Activated naive CD4-positive, alpha-beta T cell treated with anti-CD3 and anti-CD28 coated beads, Interleukin-2, amount 50 U/mL, for 72 hours (primary cell): ENCODE measurements at regions not wholly inside any gene's neighbourhood (a gene's known extent, or its start where the extent isn't known, plus 50 kb on each side); places are given as distances from the start of the nearest gene placed in this dataset.

Experiments used
- ATAC-seq, 2 donors: fragments of 150-1000 bp; cut with Tn5 transposase; 2 replicates each; pipeline ENCODE4 v1.10.0; 2021; ENCODE audit warnings: mild to moderate bottlenecking in 2 of 2, moderate library complexity in 2 of 2
- DNase-seq, 2 donors: peaks; one replicate each; pipeline ENCODE4 v3.0.0; 2021 to 2022; ENCODE audit warnings: low spot score in 2 of 2
- H3K27ac Mint-ChIP-seq, 2 donors: one replicate each; pipeline ENCODE4 v1.8.0; 2022; ENCODE audit warnings: mild to moderate bottlenecking in 2 of 2, mixed read lengths in 2 of 2
- H3K36me3 Mint-ChIP-seq, 2 donors: one replicate each; pipeline ENCODE4 v1.8.0; 2022; ENCODE audit warnings: mixed read lengths in 2 of 2
- H3K9me3 Mint-ChIP-seq, 2 donors: one replicate each; pipeline ENCODE4 v1.8.0; 2022; ENCODE audit warnings: mixed read lengths in 2 of 2

- no peak for ATAC-seq
Observed at GRCh38 chr4:180558427-180558826, 1684.8 kb upstream of the TENM3 start.

GRCh38 chr4:180560896-180561295 is 1682.3 kb upstream of the TENM3 start:
- Mint-ChIP-seq H3K27ac (no peak overlapping the region), H3K9me3 (no peaks in the 10 kb centered on the region), H3K36me3 (no peaks in the 10 kb centered on the region)
- DNase-seq (no peak), ATAC-seq (no peak)

More at GRCh38 chr4:180558427-180558826, 1684.8 kb upstream of the TENM3 start:
- H3K9me3 Mint-ChIP-seq, result no peaks in the 10 kb centered on the region
- no peak overlapping the region for H3K27ac Mint-ChIP-seq
- peaks cover 0 to 4% of the 10 kb centered on the region in 2 donors for H3K36me3 Mint-ChIP-seq
- no peak for DNase-seq

- no peaks in the 10 kb centered on the region for H3K36me3 Mint-ChIP-seq
- no peak for DNase-seq
- no peak for ATAC-seq
- peaks cover 0 to 11% of the 10 kb centered on the region in 2 donors for H3K9me3 Mint-ChIP-seq
- no peak overlapping the region for H3K27ac Mint-ChIP-seq
Observed at GRCh38 chr4:180564026-180564425, 1679.2 kb upstream of the TENM3 start.

GRCh38 chr4:180564448-180564847 is 1678.8 kb upstream of the TENM3 start:
- ATAC-seq, result no peak
- peaks cover 0 to 11% of the 10 kb centered on the region in 2 donors for H3K9me3 Mint-ChIP-seq
- H3K36me3 Mint-ChIP-seq, result no peaks in the 10 kb centered on the region
- no peak for DNase-seq
- no peak overlapping the region for H3K27ac Mint-ChIP-seq

GRCh38 chr4:180565856-180566431 is 1677.3 kb upstream of the TENM3 start:
- ATAC-seq (no peak), DNase-seq (no peak)
- Mint-ChIP-seq H3K36me3 (peaks cover 0 to 3% of the 10 kb centered on the region in 2 donors), H3K9me3 (peaks cover 3 to 15% of the 10 kb centered on the region in 2 donors), H3K27ac (no peak overlapping the region)

- peaks cover 5 to 16% of the 10 kb centered on the region in 2 donors for H3K9me3 Mint-ChIP-seq
- DNase-seq (no peak), ATAC-seq (no peak)
- no peak overlapping the region for H3K27ac Mint-ChIP-seq
- peaks cover 0 to 5% of the 10 kb centered on the region in 2 donors for H3K36me3 Mint-ChIP-seq
Observed at GRCh38 chr4:180566492-180566891, 1676.7 kb upstream of the TENM3 start.

GRCh38 chr4:180567080-180567479 is 1676.1 kb upstream of the TENM3 start:
- Mint-ChIP-seq H3K9me3 (peaks cover 5 to 16% of the 10 kb centered on the region in 2 donors), H3K36me3 (peaks cover 0 to 5% of the 10 kb centered on the region in 2 donors), H3K27ac (no peak overlapping the region)
- ATAC-seq (no peak), DNase-seq (no peak)

GRCh38 chr4:180571516-180572055 is 1671.6 kb upstream of the TENM3 start:
- DNase-seq (no peak), ATAC-seq (no peak)
- peaks cover 5 to 10% of the 10 kb centered on the region in 2 donors for H3K9me3 Mint-ChIP-seq
- H3K36me3 Mint-ChIP-seq, result peaks cover 0 to 5% of the 10 kb centered on the region in 2 donors
- H3K27ac Mint-ChIP-seq, result no peak overlapping the region

- no peak overlapping the region for H3K27ac Mint-ChIP-seq
- ATAC-seq (no peak), DNase-seq (no peak)
- H3K9me3 Mint-ChIP-seq, result no peaks in the 10 kb centered on the region
- H3K36me3 Mint-ChIP-seq, result no peaks in the 10 kb centered on the region
Observed at GRCh38 chr4:180578175-180578574, 1665.0 kb upstream of the TENM3 start.

GRCh38 chr4:180581061-180581460 is 1662.1 kb upstream of the TENM3 start:
- ATAC-seq (no peak), DNase-seq (no peak)
- no peaks in the 10 kb centered on the region for H3K36me3 Mint-ChIP-seq
- H3K9me3 Mint-ChIP-seq, result no peaks in the 10 kb centered on the region
- no peak overlapping the region for H3K27ac Mint-ChIP-seq

- H3K36me3 Mint-ChIP-seq, result no peaks in the 10 kb centered on the region
- H3K27ac Mint-ChIP-seq, result no peak overlapping the region
- no peak for DNase-seq
- no peak for ATAC-seq
- no peaks in the 10 kb centered on the region for H3K9me3 Mint-ChIP-seq
Observed at GRCh38 chr4:180587379-180587778, 1655.8 kb upstream of the TENM3 start.

GRCh38 chr4:180589575-180589974 is 1653.6 kb upstream of the TENM3 start:
- H3K9me3 Mint-ChIP-seq, result peaks cover 6 to 9% of the 10 kb centered on the region in 2 donors
- DNase-seq (no peak), ATAC-seq (no peak)
- no peaks in the 10 kb centered on the region for H3K36me3 Mint-ChIP-seq
- H3K27ac Mint-ChIP-seq, result no peak overlapping the region

- no peak for ATAC-seq
- H3K36me3 Mint-ChIP-seq, result no peaks in the 10 kb centered on the region
- peaks cover 12 to 18% of the 10 kb centered on the region in 2 donors for H3K9me3 Mint-ChIP-seq
- no peak overlapping the region for H3K27ac Mint-ChIP-seq
- no peak for DNase-seq
Observed at GRCh38 chr4:180596888-180597483, 1646.2 kb upstream of the TENM3 start.

GRCh38 chr4:180598281-180598680 is 1644.9 kb upstream of the TENM3 start:
- H3K36me3 Mint-ChIP-seq, result no peaks in the 10 kb centered on the region
- peaks cover 6 to 18% of the 10 kb centered on the region in 2 donors for H3K9me3 Mint-ChIP-seq
- ATAC-seq, result no peak
- no peak for DNase-seq
- no peak overlapping the region for H3K27ac Mint-ChIP-seq

- no peak for DNase-seq
- H3K36me3 Mint-ChIP-seq, result no peaks in the 10 kb centered on the region
- ATAC-seq, result no peak
Observed at GRCh38 chr4:180603791-180604190, 1639.4 kb upstream of the TENM3 start.

GRCh38 chr4:180610324-180610723 is 1632.9 kb upstream of the TENM3 start:
- DNase-seq, result no peak
- no peak for ATAC-seq

More at GRCh38 chr4:180603791-180604190, 1639.4 kb upstream of the TENM3 start:
- peaks cover 7 to 13% of the 10 kb centered on the region in 2 donors for H3K9me3 Mint-ChIP-seq
- no peak overlapping the region for H3K27ac Mint-ChIP-seq

GRCh38 chr4:180615746-180616145 is 1627.5 kb upstream of the TENM3 start:
- no peaks in the 10 kb centered on the region for H3K36me3 Mint-ChIP-seq
- H3K9me3 Mint-ChIP-seq, result no peaks in the 10 kb centered on the region
- no peak overlapping the region for H3K27ac Mint-ChIP-seq
- no peak for ATAC-seq
- no peak for DNase-seq

More at GRCh38 chr4:180610324-180610723, 1632.9 kb upstream of the TENM3 start:
- Mint-ChIP-seq H3K27ac (no peak overlapping the region), H3K9me3 (peaks cover 5 to 9% of the 10 kb centered on the region in 2 donors), H3K36me3 (no peaks in the 10 kb centered on the region)

GRCh38 chr4:180617196-180617595 is 1626.0 kb upstream of the TENM3 start:
- no peak overlapping the region for H3K27ac Mint-ChIP-seq
- no peak for ATAC-seq
- H3K9me3 Mint-ChIP-seq, result no peaks in the 10 kb centered on the region
- no peak for DNase-seq
- no peaks in the 10 kb centered on the region for H3K36me3 Mint-ChIP-seq
